Panc1 (cell line): ENCODE measurements at regions not wholly inside any gene's neighbourhood (a gene's known extent, or its start where the extent isn't known, plus 50 kb on each side); places are given as distances from the start of the nearest gene placed in this dataset.

Source experiments
- CTCF ChIP-seq: fragments of 450-650 bp; IDR thresholded peaks from 2 replicates; pipeline ENCODE4 v1.5.1; 2017; ENCODE audit warnings: mild to moderate bottlenecking
- POLR2AphosphoS5 ChIP-seq: IDR thresholded peaks from 2 replicates; pipeline ENCODE4 v1.6.1; 2012; ENCODE audit warnings: mild to moderate bottlenecking, low read depth, low read length, moderate library complexity
- SIN3A ChIP-seq: IDR thresholded peaks from 2 replicates; pipeline ENCODE4 v1.6.1; 2012; ENCODE audit warnings: low read depth, mild to moderate bottlenecking, low read length, moderate library complexity, borderline replicate concordance; ENCODE audit not compliant: insufficient read depth
- TCF7L2 ChIP-seq: IDR thresholded peaks from 2 replicates; pipeline ENCODE4 v1.6.1; 2011; ENCODE audit warnings: mild to moderate bottlenecking, low read depth, low read length, inconsistent platforms
- TF ChIP-seq, protein P1 (sequence below), 2 experiments: IDR thresholded peaks; 2 replicates each; pipeline ENCODE4 v1.6.1; 2011 to 2012; ENCODE audit warnings: low read depth in 2 of 2, control low read depth in 1 of 2, low read length in 1 of 2, mild to moderate bottlenecking in 1 of 2, moderate library complexity in 1 of 2; ENCODE audit not compliant: insufficient read depth in 1 of 2

DNA sequence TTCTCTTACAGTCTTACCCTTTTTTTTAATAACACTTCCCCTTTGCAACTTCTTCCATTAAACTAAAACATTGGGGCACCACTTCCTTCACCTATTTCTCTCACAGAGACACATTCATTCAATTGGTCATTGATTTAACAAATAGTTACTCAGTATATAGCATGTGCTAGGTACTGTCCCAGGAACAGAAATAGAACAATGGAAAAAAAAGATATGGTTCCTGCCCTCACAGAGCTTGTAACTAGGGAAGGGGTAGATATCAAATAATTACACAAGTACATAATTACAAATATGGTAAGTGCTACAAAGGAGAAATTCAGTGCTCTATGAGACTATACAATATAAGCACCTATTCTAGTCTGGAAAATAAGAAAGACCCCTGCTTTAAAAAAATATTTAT lies 165.5 kb upstream of the RBBP8 start:
- TF ChIP-seq CTCF: no peak
- TF ChIP-seq POLR2AphosphoS5: no peak
- TF ChIP-seq TCF7L2: no peak
- no peak for TF ChIP-seq SIN3A
- TF ChIP-seq, protein P1, sequence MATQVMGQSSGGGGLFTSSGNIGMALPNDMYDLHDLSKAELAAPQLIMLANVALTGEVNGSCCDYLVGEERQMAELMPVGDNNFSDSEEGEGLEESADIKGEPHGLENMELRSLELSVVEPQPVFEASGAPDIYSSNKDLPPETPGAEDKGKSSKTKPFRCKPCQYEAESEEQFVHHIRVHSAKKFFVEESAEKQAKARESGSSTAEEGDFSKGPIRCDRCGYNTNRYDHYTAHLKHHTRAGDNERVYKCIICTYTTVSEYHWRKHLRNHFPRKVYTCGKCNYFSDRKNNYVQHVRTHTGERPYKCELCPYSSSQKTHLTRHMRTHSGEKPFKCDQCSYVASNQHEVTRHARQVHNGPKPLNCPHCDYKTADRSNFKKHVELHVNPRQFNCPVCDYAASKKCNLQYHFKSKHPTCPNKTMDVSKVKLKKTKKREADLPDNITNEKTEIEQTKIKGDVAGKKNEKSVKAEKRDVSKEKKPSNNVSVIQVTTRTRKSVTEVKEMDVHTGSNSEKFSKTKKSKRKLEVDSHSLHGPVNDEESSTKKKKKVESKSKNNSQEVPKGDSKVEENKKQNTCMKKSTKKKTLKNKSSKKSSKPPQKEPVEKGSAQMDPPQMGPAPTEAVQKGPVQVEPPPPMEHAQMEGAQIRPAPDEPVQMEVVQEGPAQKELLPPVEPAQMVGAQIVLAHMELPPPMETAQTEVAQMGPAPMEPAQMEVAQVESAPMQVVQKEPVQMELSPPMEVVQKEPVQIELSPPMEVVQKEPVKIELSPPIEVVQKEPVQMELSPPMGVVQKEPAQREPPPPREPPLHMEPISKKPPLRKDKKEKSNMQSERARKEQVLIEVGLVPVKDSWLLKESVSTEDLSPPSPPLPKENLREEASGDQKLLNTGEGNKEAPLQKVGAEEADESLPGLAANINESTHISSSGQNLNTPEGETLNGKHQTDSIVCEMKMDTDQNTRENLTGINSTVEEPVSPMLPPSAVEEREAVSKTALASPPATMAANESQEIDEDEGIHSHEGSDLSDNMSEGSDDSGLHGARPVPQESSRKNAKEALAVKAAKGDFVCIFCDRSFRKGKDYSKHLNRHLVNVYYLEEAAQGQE (IDR thresholded peaks at IDR 0.05; ENCODE audit: insufficient read depth in 1 of 2, low read depth in 2 of 2, low read length in 1 of 2): no peak
